ENCODE measurements at regions not wholly inside any gene's neighbourhood (a gene's known extent, or its start where the extent isn't known, plus 50 kb on each side); places are given as distances from the start of the nearest gene placed in this dataset.

- no peak for TF ChIP-seq CTCF (IDR thresholded peaks at IDR 0.05 in 4 of 5, conservative IDR thresholded peaks at IDR 0.05 in 1 of 5)
- TF ChIP-seq POLR2A (IDR thresholded peaks at IDR 0.05): no peak
Observed at GRCh38 chr15:93282808-93283207, 193.8 kb upstream of the RGMA start.

Data from gastrocnemius medialis (tissue), 4 donors.